Common myeloid progenitor, CD34-positive (primary cell): ENCODE measurements at regions not wholly inside any gene's neighbourhood (a gene's known extent, or its start where the extent isn't known, plus 50 kb on each side); places are given as distances from the start of the nearest gene placed in this dataset.

ENCODE experiments used
- CTCF ChIA-PET: fragments of 350-600 bp; sonication (Branson Sonifier 250); formaldehyde crosslinking; loops from one replicate; lab custom pipeline; 2021; ENCODE audit warnings: antibody characterized with exemption; lab: Charles Lee
- POLR2A ChIA-PET: fragments of 350-600 bp; sonication (Branson Sonifier 250); formaldehyde crosslinking; loops from one replicate; lab custom pipeline; 2021; ENCODE audit warnings: antibody characterized with exemption; lab: Charles Lee
- DNase-seq, 3 donors: peaks; one replicate each; pipeline versions ENCODE4 v3.0.0 to v3.0.0-alpha.2; 2013
- H3K27ac ChIP-seq, 2 experiments: 1 replicate in 1 of 2; 2 replicates in 1 of 2; pipeline ENCODE4 v1.7.0; 2013; ENCODE audit warnings: inconsistent platforms in 2 of 2, low read length in 2 of 2, mild to moderate bottlenecking in 2 of 2, low read depth in 1 of 2, moderate library complexity in 1 of 2; ENCODE audit not compliant: severe bottlenecking in 2 of 2, insufficient read depth in 1 of 2, poor library complexity in 1 of 2
- H3K27me3 ChIP-seq, 5 experiments: replicated peaks in 2 of 5; 1 replicate in 3 of 5; 2 replicates in 2 of 5; pipeline versions ENCODE4 v1.6.1 to v1.7.0; 2013; ENCODE audit warnings: low read length in 4 of 5, mild to moderate bottlenecking in 2 of 5, moderate library complexity in 2 of 5, inconsistent platforms in 1 of 5; ENCODE audit not compliant: insufficient read depth in 5 of 5, control insufficient read depth in 4 of 5
- H3K36me3 ChIP-seq, 4 experiments: 1 replicate in 2 of 4; 2 replicates in 2 of 4; pipeline versions ENCODE4 v1.6.1 to v1.7.0; 2013; ENCODE audit warnings: low read length in 3 of 4, control low read depth in 1 of 4, mild to moderate bottlenecking in 1 of 4; ENCODE audit not compliant: control insufficient read depth in 4 of 4, insufficient read depth in 4 of 4
- H3K4me1 ChIP-seq, 4 experiments: 1 replicate in 3 of 4; 2 replicates in 1 of 4; pipeline versions ENCODE4 v1.6.1 to v1.7.1; 2013; ENCODE audit warnings: low read length in 3 of 4, mild to moderate bottlenecking in 3 of 4, control low read depth in 1 of 4, inconsistent platforms in 1 of 4, moderate library complexity in 1 of 4; ENCODE audit not compliant: control insufficient read depth in 4 of 4, insufficient read depth in 4 of 4; ENCODE audit errors: control extremely low read depth in 1 of 4
- H3K4me3 ChIP-seq, 7 experiments: 1 replicate in 4 of 7; 2 replicates in 3 of 7; pipeline versions ENCODE4 v1.5.1 to v1.7.0; 2013; ENCODE audit warnings: mild to moderate bottlenecking in 7 of 7, low read length in 6 of 7, moderate library complexity in 6 of 7, inconsistent platforms in 2 of 7, low read depth in 2 of 7, control low read depth in 1 of 7; ENCODE audit not compliant: insufficient read depth in 4 of 7, control insufficient read depth in 1 of 7; ENCODE audit errors: extremely low read depth in 1 of 7
- H3K9me3 ChIP-seq, 5 experiments: 1 replicate in 4 of 5; 2 replicates in 1 of 5; pipeline versions ENCODE4 v1.6.1 to v1.7.1; 2013; ENCODE audit warnings: low read length in 4 of 5, mild to moderate bottlenecking in 2 of 5, inconsistent platforms in 1 of 5, low read depth in 1 of 5, moderate library complexity in 1 of 5; ENCODE audit not compliant: control insufficient read depth in 4 of 5, insufficient read depth in 2 of 5; ENCODE audit errors: control extremely low read depth in 1 of 5
- WGBS: methylation state at CpG from one replicate; pipeline ENCODE4 v1.1.5; 2013; ENCODE audit not compliant: insufficient coverage; 5-methylcytosine and 5-hydroxymethylcytosine counted together

DNA sequence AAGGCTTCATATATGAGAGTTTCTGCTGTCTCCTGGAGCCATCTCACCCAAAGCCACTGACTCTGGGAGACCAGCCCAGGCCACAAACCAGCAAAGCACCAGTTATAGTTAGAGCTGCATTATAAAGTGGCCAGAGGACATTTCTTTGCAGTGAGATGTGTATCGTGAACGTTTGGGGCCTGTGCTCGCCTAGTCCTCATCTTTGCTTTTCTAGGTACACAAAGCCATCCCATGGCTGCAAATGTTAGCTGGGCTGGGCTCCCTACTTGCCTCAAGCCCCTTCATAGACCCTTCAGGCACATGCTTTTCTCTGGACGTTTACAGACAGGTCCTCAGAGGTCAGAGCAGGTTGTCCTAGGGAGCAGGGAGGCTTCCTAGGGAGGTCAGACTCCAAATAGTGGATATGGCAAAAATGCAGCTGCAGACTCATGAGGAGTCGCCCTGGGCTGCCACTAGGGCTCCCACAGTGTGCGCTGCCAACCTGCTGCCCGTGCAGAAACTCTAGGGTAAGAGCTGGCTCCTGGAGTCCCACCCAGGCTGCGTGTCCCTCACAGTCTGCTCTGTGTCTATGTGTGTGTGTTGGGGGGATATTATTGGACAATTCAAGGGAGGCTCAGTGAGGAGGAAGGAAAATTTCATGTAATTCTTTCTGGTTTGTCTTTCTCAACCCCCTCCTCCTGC lies 141.0 kb downstream of the RPIA start:
- Histone ChIP-seq H3K27ac (no peak overlapping the region), H3K9me3 (no peaks in the 10 kb centered on the region), H3K4me3 (no peak overlapping the region), H3K27me3 (no peaks in the 10 kb centered on the region), H3K4me1 (peaks cover 0 to 9% (median 7%) of the 10 kb centered on the region in 4 experiments), H3K36me3 (no peaks in the 10 kb centered on the region)
- 94% methylated on average over 6 of the region's 8 CpGs for WGBS
- ChIA-PET POLR2A (interaction anchor here (1.2 kb wide), 1 partner anchor 78 kb away, joined by 3 read pairs; no protein-coding TSS in a partner anchor), CTCF (interaction anchor here (1.0 to 7.0 kb wide), 25 partner anchors 9 to 96 kb away, joined by 3 to 71 read pairs (median 5); no protein-coding TSS in a partner anchor)
- no peak for DNase-seq

DNA sequence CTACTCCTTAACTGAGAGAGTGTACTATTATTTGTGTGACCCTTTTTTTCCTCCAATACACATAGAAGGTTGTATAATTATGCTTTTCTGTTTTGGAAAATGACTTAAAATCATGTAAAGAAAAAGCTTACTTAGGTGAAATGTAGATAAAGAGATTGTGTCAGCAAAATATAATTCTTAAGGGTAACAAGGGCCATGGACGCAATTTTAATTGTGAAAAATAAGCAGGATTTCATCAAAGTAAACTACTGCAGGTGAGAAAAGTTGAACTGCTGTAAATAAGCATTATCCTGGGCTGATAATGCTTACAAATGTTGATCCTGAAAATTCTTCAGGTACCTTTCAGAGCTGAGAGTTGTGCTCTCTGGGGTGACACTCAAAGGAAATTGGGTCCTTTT lies 141.5 kb downstream of the RPIA start:
- Histone ChIP-seq H3K27ac (no peak overlapping the region), H3K9me3 (no peaks in the 10 kb centered on the region), H3K4me1 (peaks cover 0 to 9% (median 7%) of the 10 kb centered on the region in 4 experiments), H3K4me3 (no peak overlapping the region), H3K36me3 (no peaks in the 10 kb centered on the region), H3K27me3 (no peaks in the 10 kb centered on the region)
- ChIA-PET CTCF (interaction anchor here (1.1 to 7.0 kb wide), 18 partner anchors 9 to 96 kb away, joined by 3 to 71 read pairs (median 8); no protein-coding TSS in a partner anchor), POLR2A (interaction anchor here (1.2 kb wide), 1 partner anchor 78 kb away, joined by 3 read pairs; no protein-coding TSS in a partner anchor)
- WGBS: 100% methylated on average over 1 of the region's 1 CpG
- DNase-seq: no peak

DNA sequence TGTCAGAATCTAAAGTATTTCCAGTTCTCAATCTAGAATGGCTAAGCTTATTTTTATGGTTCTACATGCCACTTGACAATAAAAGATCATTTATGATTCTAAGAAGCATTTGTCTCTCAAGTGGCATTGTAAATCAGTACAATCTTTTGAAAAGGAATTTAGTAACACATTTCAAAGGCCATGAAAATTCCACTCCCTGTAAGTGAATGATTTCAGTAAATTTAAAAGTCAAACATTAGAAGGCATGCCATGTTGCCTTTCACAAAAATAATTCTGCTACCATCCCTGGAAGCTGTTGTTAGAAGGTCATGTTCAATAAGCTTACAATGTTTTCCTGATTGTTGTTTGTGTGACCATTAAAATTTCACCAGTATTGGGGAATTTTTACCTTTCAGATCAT lies 142.9 kb downstream of the RPIA start:
- DNase-seq: no peak
- H3K27ac ChIP-seq: no peak overlapping the region
- peaks cover 0 to 16% (median 9%) of the 10 kb centered on the region in 4 experiments for H3K4me1 ChIP-seq
- H3K9me3 ChIP-seq: no peaks in the 10 kb centered on the region
- H3K4me3 ChIP-seq: no peak overlapping the region
- H3K36me3 ChIP-seq: no peaks in the 10 kb centered on the region
- ChIA-PET CTCF (interaction anchor here (1.8 to 7.0 kb wide), 4 partner anchors 40 to 96 kb away, joined by 4 to 71 read pairs (median 16); no protein-coding TSS in a partner anchor), POLR2A (no interaction called here)
- no peaks in the 10 kb centered on the region for H3K27me3 ChIP-seq

DNA sequence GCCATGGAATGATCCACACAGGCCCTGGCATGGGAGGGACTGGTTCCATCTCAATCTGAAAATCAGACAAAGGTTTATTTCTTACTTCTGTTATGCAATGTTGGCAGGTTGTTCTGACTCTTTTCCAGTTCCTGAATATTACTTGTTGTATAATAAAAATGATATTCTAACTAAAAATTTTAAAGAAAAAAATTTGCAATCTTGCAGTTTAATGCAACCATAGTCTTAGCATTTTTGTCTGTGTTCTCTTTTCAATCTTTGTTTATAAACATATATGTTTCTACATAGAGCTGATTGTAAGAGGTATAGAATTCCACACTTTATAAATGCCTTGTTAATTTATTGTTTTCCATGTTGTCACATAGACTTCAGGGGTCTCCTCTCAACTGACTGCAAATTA lies 143.4 kb downstream of the RPIA start:
- ChIA-PET POLR2A (interaction anchor here (0.6 kb wide), 1 partner anchor 23 kb away, joined by 4 read pairs; no protein-coding TSS in a partner anchor), CTCF (interaction anchor here (1.8 to 7.0 kb wide), 4 partner anchors 39 to 97 kb away, joined by 4 to 71 read pairs (median 16); no protein-coding TSS in a partner anchor)
- H3K27ac ChIP-seq: no peak overlapping the region
- H3K36me3 ChIP-seq: no peaks in the 10 kb centered on the region
- DNase-seq: no peak
- H3K9me3 ChIP-seq: no peaks in the 10 kb centered on the region
- no peak overlapping the region for H3K4me3 ChIP-seq
- peaks cover 0 to 19% (median 10%) of the 10 kb centered on the region in 4 experiments for H3K4me1 ChIP-seq
- no peaks in the 10 kb centered on the region for H3K27me3 ChIP-seq

DNA sequence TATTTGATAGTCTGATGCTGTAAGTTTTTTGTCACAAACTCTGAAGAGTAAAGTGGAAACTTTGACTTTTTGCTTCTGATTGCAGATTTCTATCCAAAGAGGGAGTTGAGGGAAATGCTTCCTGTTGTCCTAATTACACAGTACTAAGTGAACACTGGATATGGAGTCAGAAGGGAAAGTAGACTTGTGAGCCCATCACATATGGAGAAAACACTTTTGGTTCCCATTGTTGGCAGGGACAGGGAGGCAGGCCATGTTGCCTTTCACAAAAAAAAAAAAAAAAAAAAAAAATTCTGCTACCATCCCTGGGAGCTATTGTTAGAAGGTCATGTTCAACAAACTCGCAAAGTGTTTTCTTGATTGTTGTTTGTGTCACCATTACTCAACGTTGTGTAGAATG lies 144.3 kb downstream of the RPIA start:
- H3K4me3 ChIP-seq: no peak overlapping the region
- H3K9me3 ChIP-seq: no peaks in the 10 kb centered on the region
- H3K27ac ChIP-seq: no peak overlapping the region
- peaks cover 2 to 23% (median 10%) of the 10 kb centered on the region in 4 experiments for H3K4me1 ChIP-seq
- H3K27me3 ChIP-seq: no peaks in the 10 kb centered on the region
- DNase-seq: no peak
- WGBS: no CpG with 5 or more reads among the region's 2 CpGs
- H3K36me3 ChIP-seq: no peaks in the 10 kb centered on the region
- POLR2A ChIA-PET: no interaction called here
- CTCF ChIA-PET: interaction anchor here (0.7 to 7.0 kb wide), 3 partner anchors 9 to 44 kb away, joined by 3 to 71 read pairs (median 26); no protein-coding TSS in a partner anchor

DNA sequence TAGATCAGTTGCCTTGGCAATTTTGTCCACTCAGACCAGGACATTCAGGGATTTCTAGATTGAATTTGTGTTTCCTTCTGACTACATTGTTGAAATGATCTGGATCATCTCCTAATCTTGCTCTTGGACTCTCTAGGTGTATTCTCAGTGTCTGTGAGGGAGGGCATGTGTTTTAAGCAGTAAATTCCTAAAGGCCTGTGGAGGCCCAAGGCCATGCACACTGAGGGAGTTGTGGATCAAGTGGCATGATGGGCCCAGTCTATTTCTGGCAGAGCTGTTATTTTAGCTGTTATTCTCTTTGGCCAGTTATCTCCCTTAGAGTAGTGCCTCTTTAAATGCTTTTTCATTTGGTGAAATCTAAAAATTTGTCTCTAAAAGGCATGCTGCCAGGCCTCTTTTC lies 144.9 kb downstream of the RPIA start:
- no peaks in the 10 kb centered on the region for H3K9me3 ChIP-seq
- no peak overlapping the region for H3K27ac ChIP-seq
- CTCF ChIA-PET: interaction anchor here (0.7 to 4.3 kb wide), 2 partner anchors 8 to 43 kb away, joined by 3 to 26 read pairs; no protein-coding TSS in a partner anchor
- DNase-seq: no peak
- H3K36me3 ChIP-seq: no peaks in the 10 kb centered on the region
- no peak overlapping the region for H3K4me3 ChIP-seq
- H3K4me1 ChIP-seq: peaks cover 2 to 21% (median 6%) of the 10 kb centered on the region in 4 experiments
- POLR2A ChIA-PET: no interaction called here
- no peaks in the 10 kb centered on the region for H3K27me3 ChIP-seq

DNA sequence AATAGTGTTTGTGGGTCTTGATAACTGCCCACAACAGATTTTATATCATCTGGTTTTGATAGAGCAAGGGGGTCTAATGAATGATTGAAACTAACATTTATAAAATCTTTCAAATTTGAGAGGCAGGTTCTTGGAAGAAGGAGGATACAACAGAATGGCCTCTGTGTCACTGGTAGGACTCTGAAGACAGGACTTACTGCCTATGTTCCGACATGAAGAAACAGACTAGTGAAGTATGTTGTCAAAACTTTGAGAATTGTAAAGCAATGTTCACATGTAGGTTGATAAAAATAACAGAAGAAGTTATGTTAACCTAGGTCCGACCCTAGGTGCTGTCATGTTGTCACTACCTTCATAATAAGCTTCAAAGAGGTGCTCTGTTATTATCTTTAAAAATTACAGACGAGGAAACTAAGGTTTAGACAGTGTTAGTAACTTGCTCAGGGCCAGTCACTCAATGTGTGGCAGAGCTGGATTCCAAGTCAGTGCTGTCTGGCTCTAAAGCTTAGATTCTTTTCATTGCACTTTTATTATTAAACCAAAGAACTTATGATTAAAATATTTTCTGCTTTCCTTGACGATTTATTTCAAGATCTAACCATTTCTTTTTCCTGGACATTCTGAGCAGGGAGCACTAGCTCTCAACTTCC lies 146.2 kb downstream of the RPIA start:
- DNase-seq: no peak
- H3K4me1 ChIP-seq: peaks cover 0 to 21% (median 2%) of the 10 kb centered on the region in 4 experiments
- H3K27me3 ChIP-seq: no peaks in the 10 kb centered on the region
- H3K9me3 ChIP-seq: no peaks in the 10 kb centered on the region
- 100% methylated on average over 3 of the region's 4 CpGs for WGBS
- H3K4me3 ChIP-seq: no peak overlapping the region
- no peaks in the 10 kb centered on the region for H3K36me3 ChIP-seq
- ChIA-PET POLR2A (no interaction called here), CTCF (interaction anchor here (1.0 to 4.3 kb wide), 7 partner anchors 9 to 79 kb away, joined by 3 to 26 read pairs (median 5); no protein-coding TSS in a partner anchor)
- no peak overlapping the region for H3K27ac ChIP-seq
